GM18868 (cell line): ENCODE measurements at regions not wholly inside any gene's neighbourhood (a gene's known extent, or its start where the extent isn't known, plus 50 kb on each side); places are given as distances from the start of the nearest gene placed in this dataset.

ENCODE experiments used
- ATAC-seq: cut with Tn5 transposase; IDR thresholded peaks from one replicate; pipeline ENCODE4 v1.9.1; 2021; ENCODE audit warnings: mild to moderate bottlenecking, moderate library complexity; ENCODE audit not compliant: unreplicated experiment

DNA sequence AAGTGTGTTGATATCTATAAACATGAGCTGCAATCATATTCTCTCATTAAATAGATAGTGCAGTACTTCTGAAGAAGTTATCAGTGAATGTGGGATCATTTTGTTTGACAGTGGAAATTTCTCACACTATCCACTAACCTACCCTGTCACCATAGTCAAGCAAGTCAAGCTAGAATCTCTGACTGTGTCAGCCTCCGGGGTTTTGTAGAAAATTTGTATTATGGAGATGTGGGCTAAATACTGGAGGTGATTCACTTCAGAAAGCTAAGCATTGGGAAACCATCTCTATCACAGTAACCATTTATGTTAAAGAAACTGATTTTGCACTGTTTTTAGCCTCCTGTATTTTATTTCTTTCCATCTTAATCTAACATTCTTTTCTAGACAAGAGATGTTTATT lies 126.6 kb upstream of the CREB1 start:
- no peak for ATAC-seq

DNA sequence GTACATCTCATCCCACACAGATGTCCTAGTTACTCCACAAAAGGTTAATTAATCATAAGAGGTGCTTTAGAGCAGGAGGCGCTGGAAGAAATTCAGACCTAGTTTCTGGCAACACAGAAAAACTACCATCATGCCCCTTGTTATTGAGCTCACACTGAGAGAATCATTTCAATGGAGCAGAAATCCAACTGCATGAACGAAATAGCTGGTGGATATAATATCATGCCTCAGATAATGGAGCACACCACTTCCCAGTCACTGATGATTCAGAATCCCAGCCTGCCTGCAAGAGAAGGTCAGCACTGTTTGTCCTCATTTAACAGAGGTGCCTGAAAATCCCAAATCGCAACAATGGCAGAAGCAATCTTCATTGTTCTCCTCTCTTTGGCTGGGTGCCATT lies 125.8 kb upstream of the CREB1 start:
- no peak for ATAC-seq

DNA sequence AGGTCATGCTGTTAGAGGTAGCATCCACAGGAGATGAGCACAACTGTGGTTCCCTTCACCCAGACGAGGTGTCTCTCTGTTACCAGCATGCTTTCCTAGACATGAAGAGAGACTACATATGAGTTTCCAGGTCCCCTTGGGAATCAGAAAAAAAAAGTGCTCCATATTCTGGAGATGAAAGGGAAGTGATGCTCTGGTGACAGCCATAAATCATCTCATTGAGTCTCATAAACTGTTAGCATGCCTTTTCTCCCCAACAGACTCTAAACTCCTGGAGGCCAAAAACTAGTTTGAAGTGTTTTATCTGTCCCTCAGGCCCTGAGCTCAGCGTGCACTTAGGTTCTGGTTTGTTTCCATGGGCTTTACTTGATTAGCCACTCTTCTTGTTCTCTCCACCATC lies 124.6 kb upstream of the CREB1 start:
- ATAC-seq = no peak

DNA sequence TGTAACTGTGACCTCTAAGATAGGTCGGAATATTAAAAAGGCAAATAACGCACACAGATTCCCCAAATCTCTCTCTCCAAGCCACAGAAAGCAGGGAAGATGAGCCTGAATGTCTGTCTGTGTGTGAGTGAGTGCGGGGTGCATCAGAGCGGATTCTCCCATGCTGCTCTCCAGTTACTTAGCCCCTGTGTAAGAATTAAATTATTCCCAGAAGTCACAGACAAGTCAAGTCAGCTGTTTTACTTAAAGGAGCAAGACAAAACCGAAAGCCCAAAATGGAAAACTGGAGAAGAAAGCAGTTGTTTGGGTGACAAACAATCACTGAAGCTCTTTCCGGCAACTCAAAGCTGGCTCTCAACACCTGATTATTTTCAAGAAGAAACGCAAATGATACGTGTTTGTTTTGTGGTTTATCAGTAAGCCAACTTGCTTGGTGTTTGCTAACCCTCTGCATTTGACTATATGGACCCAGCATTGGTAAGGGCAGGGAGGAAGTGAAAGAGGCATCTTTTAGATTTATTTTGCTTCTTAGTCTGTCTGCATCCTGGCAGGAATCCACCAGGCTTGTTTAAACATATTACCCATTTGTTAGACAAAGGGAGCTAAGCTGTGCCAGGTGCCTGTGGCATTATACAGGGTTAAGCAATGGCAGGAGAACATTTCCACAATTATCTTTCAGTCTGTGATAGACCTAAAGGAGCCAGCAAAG lies 121.5 kb upstream of the CREB1 start:
- peak; percentile 96 for ATAC-seq

DNA sequence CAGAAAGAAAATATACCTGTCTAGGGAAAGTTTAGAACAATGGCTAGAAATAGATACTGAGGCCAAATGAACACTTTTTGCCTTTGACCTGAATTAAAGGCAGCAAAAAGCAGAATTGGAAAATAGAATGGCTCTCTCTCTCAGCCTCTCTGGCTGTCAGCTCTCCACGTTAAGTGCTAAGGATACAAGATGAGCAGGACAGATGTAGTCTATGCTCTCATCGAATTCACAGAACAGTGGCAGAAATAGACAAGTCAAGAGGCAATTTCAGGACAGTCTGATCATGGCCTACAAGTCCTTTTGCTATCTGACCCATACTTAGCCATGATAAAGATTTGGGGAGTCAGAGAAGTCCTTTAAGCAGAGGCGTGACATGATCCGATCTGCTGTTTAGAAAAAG lies 120.2 kb upstream of the CREB1 start:
- ATAC-seq = no peak

DNA sequence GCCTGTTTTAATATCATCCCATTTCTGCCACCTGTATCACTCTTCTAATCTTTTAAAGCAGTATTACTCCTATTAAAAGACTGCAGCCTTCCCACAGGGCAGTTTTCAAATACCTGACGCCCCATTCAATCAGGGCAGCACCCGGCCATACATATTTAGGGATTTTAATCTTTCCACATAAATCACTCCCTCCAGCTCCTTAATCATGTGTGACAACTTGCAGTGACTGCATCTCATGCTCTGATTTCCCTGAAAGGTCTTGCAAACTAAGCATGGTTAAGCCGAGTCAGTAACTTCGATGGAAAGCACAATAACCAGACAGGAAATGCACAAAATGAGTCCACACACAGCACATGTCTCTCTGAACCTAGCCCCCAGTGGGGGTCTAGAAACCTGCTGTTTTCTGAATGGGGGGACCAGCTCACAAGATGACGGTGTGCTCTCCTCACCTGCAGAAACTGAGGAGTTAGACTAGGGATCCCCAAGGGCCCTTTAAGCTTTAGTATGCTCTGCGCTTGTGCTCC lies 116.9 kb upstream of the CREB1 start:
- ATAC-seq = no peak

DNA sequence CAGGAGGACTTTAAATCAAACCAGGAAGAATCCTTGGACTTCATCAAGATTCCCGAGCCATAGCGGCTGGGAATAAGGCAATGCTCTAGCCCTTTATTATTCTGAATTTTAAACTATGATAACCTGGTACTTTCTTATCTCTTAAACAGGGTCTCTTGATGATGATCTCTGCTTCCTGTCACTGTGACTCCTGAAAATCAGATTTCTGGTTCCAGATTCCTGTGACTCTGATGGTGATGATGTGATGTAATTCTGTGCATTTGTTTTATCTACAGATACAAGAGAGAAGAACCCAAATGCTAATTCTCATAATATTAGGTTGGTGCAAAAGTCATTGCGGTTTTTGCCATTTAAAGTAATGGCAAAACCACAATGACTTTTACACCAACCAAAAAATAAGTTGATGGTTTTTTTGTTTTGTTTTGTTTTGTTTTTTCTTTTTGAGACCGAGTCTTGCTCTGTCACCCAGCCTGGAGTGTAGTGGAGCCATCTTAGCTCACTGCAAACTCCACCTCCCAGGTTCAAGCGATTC lies 116.3 kb upstream of the CREB1 start:
- ATAC-seq = no peak

DNA sequence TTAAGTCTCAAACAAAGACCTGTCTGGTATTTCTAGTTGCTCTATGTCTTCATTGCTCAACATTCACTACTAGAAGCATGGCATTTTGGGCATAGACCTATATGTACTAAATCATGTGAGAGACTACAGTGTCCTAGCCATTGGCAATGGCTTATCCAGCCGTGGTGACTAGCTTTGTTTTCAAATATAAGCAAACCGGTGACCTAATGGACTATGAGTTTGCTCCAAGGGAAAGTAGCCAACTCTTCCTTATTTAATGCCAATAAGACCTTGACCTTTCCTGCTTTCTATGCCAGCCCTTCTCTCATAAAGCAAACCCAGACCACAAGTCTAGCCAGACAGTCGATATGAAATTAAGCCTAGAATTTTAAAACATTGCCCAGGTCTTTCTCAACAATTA lies 113.7 kb upstream of the CREB1 start:
- ATAC-seq = no peak

DNA sequence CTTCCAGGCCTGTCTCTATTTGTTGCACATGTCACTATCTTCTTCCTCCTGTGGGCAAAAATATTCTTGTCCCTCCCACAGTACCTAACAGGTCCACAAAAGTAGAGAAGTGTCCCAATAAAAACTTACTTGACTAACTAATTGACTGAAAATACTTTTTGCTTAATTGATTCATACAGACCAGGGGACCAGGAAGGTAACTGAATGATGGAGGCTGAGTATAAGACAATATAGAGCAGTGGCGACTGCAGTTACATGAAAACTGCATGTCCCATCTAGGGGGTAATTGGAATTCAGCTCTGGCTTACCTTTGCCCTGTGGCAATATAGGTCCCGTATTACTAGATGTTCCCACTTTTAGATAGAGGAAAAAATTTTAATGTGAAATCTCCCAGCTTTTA lies 112.9 kb upstream of the CREB1 start:
- no peak for ATAC-seq

DNA sequence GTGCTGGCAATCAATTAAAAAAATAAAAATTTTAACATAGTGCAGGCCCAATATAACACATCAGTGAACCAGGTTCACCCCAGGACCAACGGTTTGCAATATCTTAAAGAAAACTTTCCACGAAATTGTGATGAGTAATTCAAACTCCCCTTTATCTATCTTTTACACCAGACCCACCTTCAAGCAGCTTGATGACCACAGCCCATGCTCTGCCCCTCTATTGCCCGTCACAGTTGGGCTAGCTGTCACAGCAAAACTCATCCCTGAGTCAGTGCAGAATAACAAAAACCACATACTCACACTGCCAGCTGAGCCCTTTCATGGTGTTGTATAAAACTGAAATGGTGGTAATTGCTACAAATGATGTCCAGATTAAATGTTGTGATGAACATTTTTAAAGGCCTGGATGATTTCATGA lies 112.5 kb upstream of the CREB1 start:
- no peak for ATAC-seq

DNA sequence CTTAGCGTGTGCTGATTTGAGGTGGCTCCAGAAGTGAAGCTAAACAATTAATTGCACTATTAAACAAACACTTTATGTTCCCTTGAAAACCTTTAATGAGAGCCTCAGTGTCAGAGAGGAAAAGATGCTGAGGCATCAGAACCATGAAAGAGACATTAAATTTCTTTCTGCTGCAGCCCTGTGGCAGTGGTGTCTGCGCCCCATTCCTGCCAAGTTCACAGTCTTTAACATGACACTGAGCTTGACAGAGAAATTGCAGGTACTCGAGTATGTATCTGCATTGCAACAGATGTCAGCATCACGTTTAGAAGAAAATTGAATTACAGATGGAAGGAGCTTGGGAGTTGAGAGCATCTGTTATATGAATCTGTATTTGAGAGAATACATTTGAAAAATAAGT lies 111.3 kb upstream of the CREB1 start:
- ATAC-seq = no peak

DNA sequence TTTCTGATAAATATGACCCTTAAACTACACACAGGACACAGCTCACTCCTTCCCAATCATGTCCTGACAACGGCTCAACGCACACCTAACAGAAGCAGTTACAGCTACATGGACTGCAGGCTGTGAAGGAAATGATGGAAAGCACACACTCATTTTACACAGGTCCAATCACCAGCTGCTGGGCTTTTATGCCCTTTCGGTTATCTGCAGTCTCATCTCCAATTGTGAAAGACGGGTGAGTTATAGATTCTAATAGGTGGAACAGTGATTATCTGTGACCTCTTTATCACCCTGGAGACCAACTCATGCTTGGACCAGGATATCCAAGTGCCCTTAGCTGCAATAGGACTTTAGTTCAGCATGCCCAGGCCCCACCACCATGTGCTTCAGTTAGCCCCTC lies 110.4 kb upstream of the CREB1 start:
- no peak for ATAC-seq

DNA sequence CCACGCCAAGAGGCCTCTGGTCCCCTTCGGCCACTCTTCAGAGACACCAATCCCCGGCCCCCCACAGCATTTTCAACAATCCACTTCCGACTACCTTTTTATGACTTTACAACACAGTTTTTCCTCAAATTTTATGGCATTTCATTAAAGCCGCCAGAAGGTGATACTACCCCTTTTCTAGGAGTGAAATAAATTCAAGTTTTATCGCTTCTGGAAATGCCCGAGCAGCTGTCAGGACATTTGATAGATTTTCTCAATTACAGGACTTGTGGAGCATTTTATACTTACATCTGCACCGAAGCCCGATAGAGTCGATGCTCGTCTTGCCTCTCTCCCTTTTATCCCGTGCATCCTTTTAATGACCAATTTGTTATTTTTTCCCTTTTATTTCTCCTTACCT lies 108.1 kb upstream of the CREB1 start:
- ATAC-seq = no peak

DNA sequence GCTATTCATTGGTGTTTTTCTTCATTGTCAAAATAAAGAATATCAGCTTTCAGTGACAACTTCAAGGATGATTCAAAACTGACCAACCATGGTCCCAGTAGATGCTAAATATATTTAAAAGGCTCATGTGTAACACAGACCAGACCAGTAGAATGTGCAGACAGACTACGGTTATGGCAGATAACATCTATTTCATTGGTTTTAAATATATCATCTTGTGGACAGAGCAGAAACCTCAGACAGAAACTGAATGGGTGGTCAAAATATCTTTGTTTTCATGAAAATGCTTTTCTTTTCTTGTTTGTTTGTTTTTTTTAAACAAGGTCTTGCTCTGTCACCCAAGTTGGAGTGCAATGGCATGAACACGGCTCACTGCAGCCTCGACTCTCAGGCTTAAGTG lies 107.4 kb upstream of the CREB1 start:
- peak; percentile 43 for ATAC-seq

DNA sequence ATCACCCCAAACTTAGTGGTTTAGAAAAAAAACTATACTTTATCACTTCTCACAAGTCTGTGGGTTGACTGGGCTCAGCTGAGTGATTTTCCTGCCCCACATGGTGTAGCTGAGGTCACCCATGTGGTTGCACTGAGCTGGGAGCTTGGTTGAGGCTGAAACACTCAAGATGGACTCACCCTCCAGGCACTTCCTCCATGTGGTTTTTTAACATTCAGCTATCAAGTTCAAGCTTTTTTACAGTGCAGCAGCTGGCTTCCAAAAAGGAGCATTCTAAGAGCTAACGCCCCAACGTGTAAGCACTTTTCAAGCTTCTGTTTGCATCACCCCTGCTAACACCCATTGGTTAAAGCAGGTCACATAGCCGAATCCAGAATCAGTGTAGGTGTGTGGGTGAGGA lies 105.9 kb upstream of the CREB1 start:
- peak; percentile 90 for ATAC-seq

DNA sequence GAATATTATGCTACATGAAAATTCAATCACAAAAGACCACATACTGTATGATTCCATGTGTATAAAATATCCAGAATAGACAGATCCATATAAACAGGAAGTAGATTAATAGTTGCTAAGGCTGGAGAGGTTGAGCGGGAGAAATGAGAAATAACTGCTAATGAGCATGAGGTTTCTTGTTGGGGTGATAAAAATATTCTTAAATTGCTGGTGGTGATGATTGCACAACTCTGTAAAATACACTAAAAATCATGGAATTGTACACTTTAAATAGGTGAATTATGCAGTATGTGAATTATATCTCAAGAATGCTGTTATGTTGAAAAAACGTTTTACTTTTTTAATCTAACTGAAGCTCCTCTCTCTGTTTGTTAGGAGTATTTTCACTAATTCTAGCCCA lies 101.8 kb upstream of the CREB1 start:
- no peak for ATAC-seq

DNA sequence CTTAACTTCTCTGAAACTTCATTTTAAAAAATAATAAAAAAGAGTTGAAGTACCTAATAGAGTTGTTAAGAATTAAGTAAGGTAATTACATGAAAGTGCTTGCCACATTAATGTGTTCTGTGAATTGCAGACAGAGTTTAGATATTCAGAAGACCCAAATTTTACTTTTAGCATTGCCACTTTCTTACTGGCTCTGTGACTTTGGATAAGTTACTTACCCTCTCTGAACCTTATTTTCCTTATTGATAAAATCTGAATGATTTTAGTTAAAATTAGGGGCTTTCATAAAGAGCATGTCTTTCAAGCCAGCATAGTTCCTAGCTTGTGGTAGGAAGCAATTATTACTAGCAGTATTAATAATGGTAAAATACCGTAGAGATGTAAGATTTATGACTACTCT lies 101.2 kb upstream of the CREB1 start:
- ATAC-seq = no peak

DNA sequence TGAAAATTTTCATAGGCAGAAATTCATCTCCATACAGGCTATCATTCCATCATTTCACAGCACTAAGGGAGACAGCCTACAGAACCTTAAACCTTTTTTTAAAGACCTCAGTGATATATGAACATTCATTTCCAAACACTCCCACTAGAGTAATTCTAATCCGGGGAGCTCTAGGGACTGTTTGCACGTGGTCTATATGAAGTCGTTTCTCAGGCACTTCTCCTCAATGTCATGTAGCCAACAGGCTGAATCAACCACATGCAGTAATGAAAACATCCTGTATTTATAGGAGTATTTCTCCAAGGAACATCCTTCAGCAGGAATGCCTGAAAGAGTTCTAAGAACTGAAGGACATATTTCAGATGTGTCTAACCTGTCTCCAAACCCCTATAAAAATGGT lies 97.3 kb upstream of the CREB1 start:
- no peak for ATAC-seq

DNA sequence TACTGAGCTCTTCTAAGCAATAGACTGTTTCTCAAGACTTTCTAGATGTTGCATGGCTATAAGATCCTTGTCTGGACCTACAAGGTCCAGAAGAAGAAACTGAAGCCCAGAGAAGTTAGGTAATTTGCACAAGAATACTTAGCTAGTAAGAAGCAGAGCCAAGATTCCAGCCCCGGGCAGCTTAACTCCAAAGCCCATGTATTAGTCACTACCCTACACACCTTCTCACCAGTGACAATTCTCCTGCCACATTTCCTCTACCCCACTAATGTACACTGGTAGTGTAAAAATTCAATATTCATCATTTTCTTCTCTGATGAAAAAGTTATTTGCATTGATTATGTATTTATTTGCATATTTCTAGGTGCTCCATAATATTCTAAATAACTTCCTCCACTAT lies 95.5 kb upstream of the CREB1 start:
- ATAC-seq = no peak

DNA sequence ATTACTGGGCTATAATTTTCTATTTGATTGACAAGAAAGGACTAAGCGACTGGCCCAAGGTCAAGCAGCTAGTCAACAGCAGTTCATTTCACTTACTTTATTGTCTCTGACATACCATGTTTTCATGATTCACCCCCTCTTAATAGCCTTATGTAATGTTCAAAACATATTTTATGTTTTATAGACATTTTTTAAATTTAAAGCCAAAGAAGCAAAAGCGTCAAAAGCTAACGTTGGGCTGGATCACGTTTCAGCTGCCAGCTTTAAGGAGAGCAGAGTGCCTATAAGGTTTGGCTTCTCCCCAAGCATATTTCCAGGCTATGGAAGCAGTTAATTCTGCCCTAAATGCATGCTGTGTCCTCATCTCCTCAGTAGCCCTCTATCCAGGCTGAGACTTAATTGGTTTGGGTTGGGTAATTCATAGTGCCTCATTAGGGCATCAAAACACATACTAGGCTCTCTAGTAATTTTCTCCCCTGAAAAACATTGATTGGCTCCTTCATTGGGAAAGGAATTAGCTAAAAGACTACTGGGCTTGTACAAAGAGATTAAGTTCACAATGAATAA lies 94.8 kb upstream of the CREB1 start:
- no peak for ATAC-seq

DNA sequence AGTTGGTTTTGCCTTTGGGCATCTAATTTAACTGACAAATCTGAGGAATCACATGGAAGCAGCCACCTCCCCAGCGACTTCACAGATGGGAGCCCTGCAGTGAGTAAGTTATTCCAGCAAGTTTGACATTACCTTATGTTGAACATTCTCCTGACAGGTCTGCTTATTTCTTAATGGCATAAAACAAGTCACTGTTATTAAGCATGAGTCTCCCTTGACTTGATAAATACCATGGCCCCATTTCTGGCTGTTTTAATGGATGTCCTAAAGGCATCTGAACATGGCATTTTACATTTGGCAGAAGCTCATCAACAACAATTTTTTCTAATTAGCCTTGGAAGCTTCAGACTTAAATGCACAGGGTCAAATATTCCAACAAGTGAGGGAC lies 92.6 kb upstream of the CREB1 start:
- no peak for ATAC-seq

DNA sequence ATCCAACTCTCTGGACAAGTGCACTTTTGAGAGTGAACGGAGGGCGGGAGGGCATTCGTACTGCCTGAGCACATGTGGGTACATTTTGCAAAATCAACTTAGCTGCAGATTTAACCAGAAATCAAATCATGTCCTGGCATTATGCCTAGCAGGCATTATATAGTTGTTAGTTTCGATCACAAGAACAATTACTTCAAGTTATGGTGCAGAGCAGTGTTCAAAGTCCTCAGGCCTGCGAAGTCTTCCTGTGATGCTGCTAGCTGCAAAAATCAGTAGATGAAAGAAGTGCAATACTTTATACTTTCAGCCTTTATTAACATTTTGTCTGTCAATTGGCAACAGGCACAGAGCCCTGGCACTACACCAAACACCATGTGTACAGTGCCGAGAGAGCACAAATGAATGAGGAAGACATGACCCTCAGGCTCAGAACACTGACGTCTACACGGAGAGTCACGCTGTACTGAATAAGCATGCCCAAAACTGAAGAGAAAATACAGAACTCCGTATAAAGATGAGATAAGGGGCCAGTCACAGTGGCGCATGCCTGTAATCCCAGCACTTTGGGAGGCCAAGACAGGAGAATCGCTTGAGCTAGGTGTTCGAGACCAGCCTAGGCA lies 92.1 kb upstream of the CREB1 start:
- ATAC-seq = no peak
